ENCODE measurements at regions not wholly inside any gene's neighbourhood (a gene's known extent, or its start where the extent isn't known, plus 50 kb on each side); places are given as distances from the start of the nearest gene placed in this dataset.

- TF ChIP-seq CTCF (IDR thresholded peaks at IDR 0.05): no peak
Measured at GRCh38 chr19:24033963-24034342, 53.0 kb upstream of the ZNF254 start.
